HG03060 (cell line): ENCODE measurements at regions not wholly inside any gene's neighbourhood (a gene's known extent, or its start where the extent isn't known, plus 50 kb on each side); places are given as distances from the start of the nearest gene placed in this dataset.

Experiments
- ATAC-seq: cut with Tn5 transposase; IDR thresholded peaks from one replicate; pipeline ENCODE4 v1.9.1; 2021; ENCODE audit warnings: low read depth, moderate number of reproducible peaks; ENCODE audit not compliant: unreplicated experiment

GRCh38 chr5:63570752-63571151 lies 391.5 kb downstream of the HTR1A start:
- no peak for ATAC-seq

GRCh38 chr5:63564789-63565188 lies 397.5 kb downstream of the HTR1A start:
- ATAC-seq, result no peak

DNA sequence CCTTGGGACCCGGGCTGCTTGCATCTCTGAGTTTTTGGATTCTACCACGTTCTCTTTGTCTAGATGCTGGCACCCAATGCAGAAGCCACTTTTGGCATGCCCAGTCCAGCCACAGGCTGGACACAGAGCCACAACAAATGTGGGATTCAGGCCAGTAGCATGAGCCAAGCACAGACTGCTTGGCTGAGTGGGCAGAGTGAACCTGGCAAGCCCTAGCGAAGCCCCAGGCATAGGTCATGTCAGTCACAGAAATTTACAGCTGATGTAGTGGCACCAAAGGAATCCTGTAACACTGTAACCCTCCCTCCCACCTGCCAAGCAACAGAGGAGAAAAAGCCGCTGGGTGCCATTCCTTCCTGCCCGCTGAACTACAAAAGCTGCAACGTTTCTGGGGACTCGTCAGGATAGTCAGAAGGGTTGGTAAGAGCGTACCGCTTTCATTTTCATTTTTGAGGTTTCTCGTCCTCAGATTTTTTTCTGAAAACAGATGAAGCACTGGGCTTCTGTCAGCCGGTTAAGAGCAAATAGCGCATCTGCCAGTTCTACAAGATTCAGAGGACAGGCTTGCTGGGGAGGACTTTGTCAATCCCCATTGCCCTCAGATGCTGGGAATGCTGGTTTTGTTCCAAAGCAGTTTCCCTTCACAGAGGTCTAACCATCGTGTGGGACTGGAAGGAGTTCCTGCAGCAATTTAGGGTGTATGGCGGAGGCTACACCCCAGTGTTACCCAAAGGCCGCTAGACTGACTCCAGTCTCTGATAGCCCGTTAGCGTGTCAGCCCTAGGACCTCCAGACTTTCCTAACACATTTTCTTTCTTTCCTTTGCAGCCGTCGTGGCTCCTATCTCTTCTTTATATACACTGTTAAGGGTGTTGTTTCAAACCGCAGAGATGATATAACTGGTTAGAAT lies 399.0 kb downstream of the HTR1A start:
- ATAC-seq, result no peak

GRCh38 chr5:63555874-63556273 lies 406.4 kb downstream of the HTR1A start:
- no peak for ATAC-seq

DNA sequence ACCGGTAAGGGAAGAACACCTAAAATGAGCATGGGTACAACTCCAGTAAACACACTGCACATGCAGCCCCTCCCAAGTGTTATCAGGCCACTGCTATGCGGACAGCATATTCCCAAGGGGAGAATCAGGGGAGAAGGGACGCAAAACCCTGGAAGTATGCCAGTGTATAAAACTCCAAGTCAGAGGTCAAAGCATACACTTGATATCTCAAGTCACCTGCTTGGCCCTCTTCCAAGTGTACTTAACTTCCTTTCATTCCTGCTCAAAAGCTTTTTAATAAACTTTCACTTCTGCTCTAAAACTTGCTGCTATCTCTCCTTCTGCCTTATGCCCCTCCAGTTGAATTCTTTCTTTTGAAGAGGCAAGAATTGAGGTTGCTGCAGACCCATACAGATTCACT lies 408.1 kb downstream of the HTR1A start:
- ATAC-seq, result no peak

GRCh38 chr5:63553073-63553472 lies 409.2 kb downstream of the HTR1A start:
- ATAC-seq, result no peak

DNA sequence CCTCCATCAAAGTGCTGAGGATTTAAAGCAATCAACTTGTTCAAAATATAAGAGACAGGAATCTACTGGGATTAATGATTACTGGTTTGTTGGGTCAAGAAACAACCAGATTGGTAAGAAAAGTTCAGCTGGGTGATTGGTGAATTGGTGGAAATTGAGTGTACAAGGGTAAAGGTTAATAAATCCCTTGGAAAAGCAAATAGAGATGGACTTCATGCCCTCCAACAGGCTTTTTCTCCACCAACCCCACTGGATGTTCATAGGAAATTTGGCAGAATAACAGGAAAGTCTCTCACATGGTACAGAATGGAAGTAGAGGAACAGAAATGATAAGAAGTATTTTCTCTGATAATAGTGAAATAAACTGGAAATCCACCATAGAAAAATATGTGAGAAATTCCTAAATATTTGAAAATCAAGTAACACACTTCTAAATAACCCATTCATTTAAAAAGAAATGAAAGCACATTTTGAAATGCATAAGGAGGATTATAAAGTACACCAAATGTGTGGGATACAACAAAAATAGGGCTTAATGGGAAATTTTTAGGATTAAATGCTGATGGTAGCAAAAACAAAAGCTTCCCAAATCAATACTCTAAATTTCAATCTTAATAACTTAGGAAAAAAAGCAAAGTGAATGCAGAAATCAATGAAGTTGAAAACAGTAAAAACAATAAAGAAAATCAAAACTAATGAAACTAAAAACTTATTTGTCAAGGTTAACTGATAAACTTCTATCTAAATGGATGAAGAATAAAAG lies 426.2 kb downstream of the HTR1A start:
- no peak for ATAC-seq

GRCh38 chr5:63524281-63524680 lies 438.0 kb downstream of the HTR1A start:
- no peak for ATAC-seq

DNA sequence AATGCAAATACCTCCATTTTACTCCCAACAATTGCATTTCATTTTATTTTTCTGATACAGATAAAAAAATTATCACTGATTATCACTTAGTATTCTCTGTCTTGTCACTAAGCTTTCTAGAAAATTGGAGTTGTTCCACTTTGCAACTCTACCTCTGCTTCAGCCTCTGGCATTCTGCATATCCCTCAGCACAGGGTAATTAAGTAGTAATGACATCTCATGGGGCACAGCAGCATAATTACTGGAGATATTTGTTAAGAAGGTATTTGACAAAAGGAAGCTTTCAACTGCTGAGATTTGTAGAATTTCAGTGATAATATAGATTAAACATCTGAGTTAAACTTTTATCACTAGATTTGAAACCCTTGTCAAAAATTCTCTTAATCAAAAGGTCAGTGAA lies 446.2 kb downstream of the HTR1A start:
- no peak for ATAC-seq

GRCh38 chr5:63500242-63500641 lies 462.0 kb downstream of the HTR1A start:
- no peak for ATAC-seq

GRCh38 chr5:63495225-63495624 lies 467.0 kb downstream of the HTR1A start:
- no peak for ATAC-seq

DNA sequence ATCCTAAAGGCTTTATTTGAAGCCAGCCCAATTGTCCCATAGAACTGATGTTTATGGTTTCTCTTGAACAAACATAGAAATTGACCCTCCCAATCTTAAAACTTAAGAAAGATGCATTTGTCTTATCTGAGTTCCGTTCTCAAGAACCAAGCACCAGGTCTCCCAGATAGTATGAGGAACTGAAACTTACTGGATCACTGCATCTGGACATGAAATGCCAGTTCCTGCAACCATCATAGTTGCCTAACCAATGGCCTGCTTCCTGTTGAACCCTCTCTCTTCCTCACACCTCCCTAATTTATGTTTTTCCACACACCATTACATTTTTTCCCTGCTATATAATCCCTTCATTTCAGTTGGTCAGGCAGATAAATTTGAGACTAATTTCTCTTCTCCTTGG lies 478.9 kb downstream of the HTR1A start:
- no peak for ATAC-seq

- ATAC-seq, result no peak
Measured at GRCh38 chr5:63473335-63473967, 488.8 kb downstream of the HTR1A start.

DNA sequence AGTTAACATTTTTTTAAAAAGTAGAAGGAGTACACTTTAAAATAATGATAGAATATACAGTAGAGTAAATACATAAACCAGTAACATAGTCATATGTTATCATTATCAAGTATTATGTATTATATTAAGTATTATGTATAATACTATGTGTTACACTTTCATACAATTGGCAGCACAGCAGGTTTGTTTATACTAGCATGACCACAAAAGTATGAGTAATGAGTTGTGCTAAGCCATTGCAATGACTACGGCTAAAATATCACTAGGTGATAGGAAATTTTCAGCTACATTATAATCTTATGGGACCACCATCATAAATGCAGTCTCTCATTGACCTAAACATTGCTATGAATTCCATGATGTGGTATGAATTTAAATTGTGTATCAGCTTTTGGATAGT lies 506.0 kb downstream of the HTR1A start:
- ATAC-seq, result no peak

DNA sequence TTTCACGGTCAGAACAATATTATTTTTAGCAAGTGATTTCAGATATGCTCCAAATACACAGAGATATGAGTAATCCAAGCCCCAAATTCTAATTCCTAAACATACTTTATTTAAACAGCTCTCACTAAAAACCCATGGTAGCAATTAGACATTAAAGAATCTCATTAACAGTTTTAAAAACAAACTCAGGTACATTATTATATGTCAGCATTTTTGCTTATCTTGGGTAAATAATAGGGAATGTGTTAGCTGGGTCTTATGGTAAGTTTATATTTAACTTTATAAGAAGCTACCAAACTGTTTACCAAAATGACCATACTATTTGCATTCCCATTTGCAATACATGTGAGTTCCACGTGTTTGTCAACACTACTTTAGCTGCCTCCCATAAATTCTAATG lies 511.1 kb downstream of the HTR1A start:
- no peak for ATAC-seq

- ATAC-seq, result no peak
Measured at GRCh38 chr5:63439537-63439936, 522.7 kb downstream of the HTR1A start.

DNA sequence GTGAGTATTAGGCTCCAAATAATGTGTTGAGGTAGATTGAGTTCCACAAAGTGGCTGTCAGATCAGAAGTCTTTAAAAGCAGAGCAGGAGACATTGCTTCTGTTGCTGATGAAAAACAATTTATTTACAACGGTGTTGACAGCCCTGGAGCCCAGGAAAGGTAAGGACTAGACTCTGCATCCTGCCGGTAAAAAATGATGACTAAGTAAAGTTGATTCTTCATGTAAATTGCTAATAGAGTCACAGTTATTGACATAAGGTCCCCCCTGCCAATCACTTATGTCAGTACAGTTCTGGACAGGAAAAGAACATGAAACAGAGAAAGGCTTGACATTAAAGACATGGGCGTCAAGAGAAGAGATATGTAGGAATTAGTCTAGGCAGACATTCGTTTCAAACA lies 552.5 kb downstream of the HTR1A start:
- ATAC-seq, result no peak

GRCh38 chr5:63408984-63409383 lies 553.3 kb downstream of the HTR1A start:
- no peak for ATAC-seq

DNA sequence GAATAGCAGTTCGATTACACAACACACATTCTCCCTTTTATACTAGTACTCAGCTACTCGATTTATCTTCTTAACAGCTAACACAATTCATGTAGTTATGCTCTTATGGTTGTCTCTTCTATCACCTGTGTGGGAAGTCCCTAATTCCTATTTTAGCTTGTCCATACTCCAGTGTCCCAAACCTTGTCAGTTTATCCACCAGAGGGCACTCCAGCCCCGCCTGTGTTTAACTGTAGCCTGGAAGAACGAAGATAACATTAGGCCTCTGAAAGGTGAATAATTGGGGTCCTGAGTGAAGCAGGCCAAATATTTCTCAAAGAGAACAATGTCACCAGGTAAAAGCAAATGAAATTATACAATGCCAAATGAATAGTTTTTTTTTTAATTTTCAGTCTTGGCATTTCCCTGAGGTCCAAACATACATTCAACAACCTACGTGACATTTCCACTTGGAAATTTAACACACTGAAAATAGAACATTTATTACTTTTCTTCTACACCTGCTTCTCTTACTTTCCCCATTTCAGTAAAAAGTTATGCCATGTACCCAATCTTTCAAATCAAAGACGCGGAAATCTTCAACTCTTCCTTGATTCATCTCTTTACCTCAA lies 560.7 kb downstream of the HTR1A start:
- ATAC-seq, result peak; percentile 67

DNA sequence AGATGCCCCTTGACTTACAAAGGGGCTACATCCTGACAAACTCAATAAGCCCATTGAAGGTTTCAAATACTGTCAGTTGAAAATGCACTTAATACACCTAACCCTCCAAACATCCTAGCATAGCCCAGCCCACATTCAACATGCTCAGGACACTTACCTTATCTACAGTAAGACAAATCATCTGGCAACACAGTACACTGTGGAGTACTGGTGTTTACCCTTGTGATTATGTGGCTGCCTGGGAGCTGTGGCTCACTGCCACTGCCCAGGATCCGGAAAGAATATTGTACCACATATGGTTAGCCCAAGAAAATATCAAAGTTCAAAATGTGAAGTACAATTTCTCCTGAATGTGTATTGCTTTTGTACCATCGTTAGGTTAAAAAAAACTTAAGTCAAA lies 562.2 kb downstream of the HTR1A start:
- ATAC-seq, result no peak

DNA sequence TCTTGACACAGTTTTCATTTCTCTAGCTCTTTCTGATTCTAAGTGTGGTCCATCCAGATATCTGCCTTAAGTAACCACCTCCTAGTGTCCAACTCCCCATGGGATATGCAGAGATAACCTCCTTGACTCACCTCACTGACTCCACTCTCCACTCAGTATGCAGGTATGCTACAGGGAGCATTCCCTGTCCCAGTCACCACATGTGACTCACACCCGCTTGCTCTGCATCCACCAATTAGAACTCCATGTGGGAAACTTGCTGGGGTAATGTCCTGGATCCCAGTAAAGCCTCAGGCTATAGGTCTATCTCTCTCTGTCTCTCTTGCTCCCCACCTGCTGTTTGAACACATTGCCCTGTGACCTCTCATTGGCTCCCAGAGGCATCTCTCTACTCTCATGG lies 563.9 kb downstream of the HTR1A start:
- ATAC-seq, result no peak
